Naive thymus-derived CD4-positive, alpha-beta T cell (primary cell): ENCODE measurements at regions not wholly inside any gene's neighbourhood (a gene's known extent, or its start where the extent isn't known, plus 50 kb on each side); places are given as distances from the start of the nearest gene placed in this dataset.

Experiments
- ATAC-seq: fragments of 150-1000 bp; cut with Tn5 transposase; 2 replicates; pipeline ENCODE4 v1.10.0; 2021; ENCODE audit warnings: mild to moderate bottlenecking, moderate library complexity
- CTCF ChIA-PET: fragments of 350-600 bp; sonication (Branson Sonifier 250); formaldehyde crosslinking; loops from one replicate; lab custom pipeline; 2021; ENCODE audit warnings: antibody characterized with exemption; lab: Charles Lee
- POLR2A ChIA-PET: fragments of 350-600 bp; sonication (Branson Sonifier 250); formaldehyde crosslinking; loops from one replicate; lab custom pipeline; 2021; ENCODE audit warnings: antibody characterized with exemption, inconsistent platforms; lab: Charles Lee
- DNase-seq, 9 donors: peaks; one replicate each; pipeline versions ENCODE4 v3.0.0 to v3.0.0-alpha.2; 2020 to 2022; ENCODE audit warnings: mixed read lengths in 1 of 9
- H3K27ac ChIP-seq: one replicate; pipeline ENCODE4 v1.7.0; 2013; ENCODE audit warnings: mild to moderate bottlenecking, low read depth, low read length, moderate library complexity
- H3K27me3 ChIP-seq, 2 donors: one replicate each; pipeline ENCODE4 v1.7.0; 2013; ENCODE audit warnings: low read length in 2 of 2, mild to moderate bottlenecking in 2 of 2, moderate library complexity in 2 of 2; ENCODE audit not compliant: control insufficient read depth in 2 of 2, insufficient read depth in 2 of 2
- H3K36me3 ChIP-seq, 3 experiments: 1 replicate in 2 of 3; 2 replicates in 1 of 3; pipeline ENCODE4 v1.7.0; 2013; ENCODE audit warnings: low read length in 3 of 3, mild to moderate bottlenecking in 3 of 3, moderate library complexity in 1 of 3; ENCODE audit not compliant: insufficient read depth in 3 of 3, control insufficient read depth in 2 of 3
- H3K4me1 ChIP-seq, 2 donors: one replicate each; pipeline ENCODE4 v1.7.0; 2013; ENCODE audit warnings: low read length in 2 of 2, mild to moderate bottlenecking in 2 of 2, moderate library complexity in 1 of 2; ENCODE audit not compliant: control insufficient read depth in 2 of 2, insufficient read depth in 2 of 2
- H3K4me3 ChIP-seq: 2 replicates; pipeline ENCODE4 v1.7.0; 2013; ENCODE audit warnings: mild to moderate bottlenecking, low read length
- H3K9me3 ChIP-seq, 3 experiments: 1 replicate in 2 of 3; 2 replicates in 1 of 3; pipeline ENCODE4 v1.7.0; 2013; ENCODE audit warnings: low read length in 3 of 3; ENCODE audit not compliant: control insufficient read depth in 2 of 3
- H3K27ac Mint-ChIP-seq, 9 donors: one replicate each; pipeline ENCODE4 v1.8.0; 2020 to 2022; ENCODE audit warnings: mixed read lengths in 9 of 9, mild to moderate bottlenecking in 8 of 9, moderate library complexity in 5 of 9, inconsistent platforms in 2 of 9
- H3K27me3 Mint-ChIP-seq, 5 donors: one replicate each; pipeline ENCODE4 v1.8.0; 2021 to 2022; ENCODE audit warnings: mixed read lengths in 5 of 5, mild to moderate bottlenecking in 1 of 5
- H3K36me3 Mint-ChIP-seq, 5 donors: one replicate each; pipeline ENCODE4 v1.8.0; 2020 to 2022; ENCODE audit warnings: mixed read lengths in 5 of 5, mild to moderate bottlenecking in 3 of 5, inconsistent platforms in 1 of 5
- H3K4me1 Mint-ChIP-seq, 7 donors: one replicate each; pipeline ENCODE4 v1.8.0; 2020 to 2022; ENCODE audit warnings: mixed read lengths in 7 of 7, mild to moderate bottlenecking in 3 of 7, inconsistent platforms in 1 of 7
- H3K4me3 Mint-ChIP-seq, 10 donors: one replicate each; pipeline ENCODE4 v1.8.0; 2020 to 2022; ENCODE audit warnings: mild to moderate bottlenecking in 10 of 10, mixed read lengths in 10 of 10, moderate library complexity in 6 of 10, inconsistent platforms in 2 of 10
- H3K9me3 Mint-ChIP-seq, 11 donors: one replicate each; pipeline ENCODE4 v1.8.0; 2020 to 2022; ENCODE audit warnings: mixed read lengths in 11 of 11, mild to moderate bottlenecking in 4 of 11, inconsistent platforms in 1 of 11, moderate library complexity in 1 of 11
- intact Hi-C, 2 donors: fragments of 100-400 bp; cut with micrococcal nuclease; formaldehyde crosslinking; loops; one replicate each; pipeline ENCODE4 v1.15.1; 2023

- ChIA-PET POLR2A (no interaction called here), CTCF (interaction anchor here (1.3 to 2.0 kb wide), 6 partner anchors 313 to 515 kb away, joined by 3 to 8 read pairs (median 4); no protein-coding TSS in a partner anchor)
- no peaks in the 10 kb centered on the region for H3K36me3 ChIP-seq
- H3K4me3 ChIP-seq = no peak overlapping the region
- no peaks in the 10 kb centered on the region for H3K9me3 ChIP-seq
- DNase-seq = no peak
- H3K4me1 ChIP-seq = peaks cover 0 to 4% of the 10 kb centered on the region in 2 donors
- Mint-ChIP-seq H3K4me3 (no peak overlapping the region), H3K9me3 (peaks cover 0 to 3% (median 0%) of the 10 kb centered on the region in 11 donors), H3K27ac (no peak overlapping the region), H3K27me3 (peaks cover 8 to 20% (median 16%) of the 10 kb centered on the region in 5 donors), H3K4me1 (peaks cover 0 to 5% (median 0%) of the 10 kb centered on the region in 7 donors), H3K36me3 (peaks cover 0 to 4% (median 0%) of the 10 kb centered on the region in 5 donors)
- no peaks in the 10 kb centered on the region for H3K27me3 ChIP-seq
- no peak for ATAC-seq
- intact Hi-C loops = loop anchor here (1.0 to 2.0 kb wide), 5 partner anchors 85 to 515 kb away; no protein-coding TSS in a partner anchor
- no peak overlapping the region for H3K27ac ChIP-seq
These were observed 236.4 kb downstream of the NFATC2 start for GRCh38 chr20:51306081-51306480.

- Mint-ChIP-seq H3K36me3 (peaks cover 0 to 4% (median 0%) of the 10 kb centered on the region in 5 donors), H3K27me3 (peaks cover 8 to 18% (median 14%) of the 10 kb centered on the region in 5 donors), H3K4me1 (peaks cover 0 to 5% (median 0%) of the 10 kb centered on the region in 7 donors), H3K27ac (no peak overlapping the region), H3K9me3 (peaks cover 0 to 3% (median 0%) of the 10 kb centered on the region in 11 donors), H3K4me3 (no peak overlapping the region)
- H3K27me3 ChIP-seq = no peaks in the 10 kb centered on the region
- no peak overlapping the region for H3K4me3 ChIP-seq
- no peak overlapping the region for H3K27ac ChIP-seq
- ATAC-seq (no peak), DNase-seq (no peak)
- H3K9me3 ChIP-seq = no peaks in the 10 kb centered on the region
- ChIA-PET POLR2A (no interaction called here), CTCF (interaction anchor here (1.3 to 2.0 kb wide), 5 partner anchors 20 to 515 kb away, joined by 3 to 8 read pairs (median 4); no protein-coding TSS in a partner anchor)
- no peaks in the 10 kb centered on the region for H3K36me3 ChIP-seq
- peaks cover 0 to 4% of the 10 kb centered on the region in 2 donors for H3K4me1 ChIP-seq
- intact Hi-C loops = loop anchor here (1.0 to 2.0 kb wide), 5 partner anchors 85 to 515 kb away; no protein-coding TSS in a partner anchor
These were observed 237.0 kb downstream of the NFATC2 start for GRCh38 chr20:51305316-51306052.

GRCh38 chr20:51303731-51304670 is 238.5 kb downstream of the NFATC2 start:
- peaks cover 0 to 4% (median 0%) of the 10 kb centered on the region in 5 donors for H3K36me3 Mint-ChIP-seq
- DNase-seq = no peak
- H3K4me1 Mint-ChIP-seq = peaks cover 0 to 5% (median 0%) of the 10 kb centered on the region in 7 donors
- Histone ChIP-seq H3K27ac (no peak overlapping the region), H3K9me3 (no peaks in the 10 kb centered on the region), H3K4me1 (peaks cover 0 to 4% of the 10 kb centered on the region in 2 donors), H3K36me3 (no peaks in the 10 kb centered on the region), H3K4me3 (no peak overlapping the region), H3K27me3 (no peaks in the 10 kb centered on the region)
- H3K27ac Mint-ChIP-seq = peak overlapping the region in 1 of 9 donors; percentile 36
- no peak for ATAC-seq
- CTCF ChIA-PET = interaction anchor here (0.6 to 1.8 kb wide), 3 partner anchors 22 to 317 kb away, joined by 3 to 7 read pairs (median 3); no protein-coding TSS in a partner anchor
- H3K4me3 Mint-ChIP-seq = no peak overlapping the region
- intact Hi-C loops = no loop called here
- H3K27me3 Mint-ChIP-seq = peaks cover 3 to 12% (median 10%) of the 10 kb centered on the region in 5 donors
- peaks cover 0 to 3% (median 0%) of the 10 kb centered on the region in 11 donors for H3K9me3 Mint-ChIP-seq
- POLR2A ChIA-PET = interaction anchor here (0.6 kb wide), 1 partner anchor 407 kb away, joined by 3 read pairs; no protein-coding TSS in a partner anchor

- H3K9me3 ChIP-seq = no peaks in the 10 kb centered on the region
These were observed 241.5 kb downstream of the NFATC2 start for GRCh38 chr20:51301026-51301425.

GRCh38 chr20:51300104-51300503 is 242.4 kb downstream of the NFATC2 start:
- Mint-ChIP-seq H3K4me3 (no peak overlapping the region), H3K27ac (no peak overlapping the region), H3K9me3 (peaks cover 0 to 3% (median 0%) of the 10 kb centered on the region in 11 donors), H3K27me3 (peaks cover 2 to 18% (median 5%) of the 10 kb centered on the region in 5 donors), H3K4me1 (no peaks in the 10 kb centered on the region), H3K36me3 (peaks cover 0 to 4% (median 0%) of the 10 kb centered on the region in 5 donors)
- ChIA-PET CTCF (interaction anchor here (1.2 kb wide), 1 partner anchor 16 kb away, joined by 5 read pairs; no protein-coding TSS in a partner anchor), POLR2A (no interaction called here)
- H3K27ac ChIP-seq = no peak overlapping the region
- intact Hi-C loops = no loop called here
- no peaks in the 10 kb centered on the region for H3K27me3 ChIP-seq
- H3K9me3 ChIP-seq = no peaks in the 10 kb centered on the region
- ATAC-seq (no peak), DNase-seq (no peak)
- no peaks in the 10 kb centered on the region for H3K4me1 ChIP-seq
- no peaks in the 10 kb centered on the region for H3K36me3 ChIP-seq
- H3K4me3 ChIP-seq = no peak overlapping the region

More at GRCh38 chr20:51301026-51301425, 241.5 kb downstream of the NFATC2 start:
- ChIA-PET CTCF (interaction anchor here (0.7 to 1.2 kb wide), 2 partner anchors 15 to 307 kb away, joined by 3 to 5 read pairs; no protein-coding TSS in a partner anchor), POLR2A (no interaction called here)
- Histone ChIP-seq H3K4me1 (no peaks in the 10 kb centered on the region), H3K27me3 (no peaks in the 10 kb centered on the region), H3K27ac (no peak overlapping the region), H3K36me3 (no peaks in the 10 kb centered on the region), H3K4me3 (no peak overlapping the region)
- no peaks in the 10 kb centered on the region for H3K4me1 Mint-ChIP-seq
- H3K27ac Mint-ChIP-seq = no peak overlapping the region
- H3K9me3 Mint-ChIP-seq = peaks cover 0 to 3% (median 0%) of the 10 kb centered on the region in 11 donors
- H3K27me3 Mint-ChIP-seq = peaks cover 5 to 14% (median 7%) of the 10 kb centered on the region in 5 donors
- H3K36me3 Mint-ChIP-seq = peaks cover 0 to 4% (median 0%) of the 10 kb centered on the region in 5 donors
- ATAC-seq = no peak
- H3K4me3 Mint-ChIP-seq = no peak overlapping the region
- no peak for DNase-seq
- intact Hi-C loops = no loop called here

GRCh38 chr20:51299413-51299812 is 243.1 kb downstream of the NFATC2 start:
- POLR2A ChIA-PET = no interaction called here

More at GRCh38 chr20:51299413-51299812, 243.1 kb downstream of the NFATC2 start:
- H3K9me3 ChIP-seq = no peaks in the 10 kb centered on the region
- no peaks in the 10 kb centered on the region for H3K4me1 ChIP-seq
- DNase-seq (no peak), ATAC-seq (no peak)
- peaks cover 0 to 4% (median 0%) of the 10 kb centered on the region in 5 donors for H3K36me3 Mint-ChIP-seq
- no peaks in the 10 kb centered on the region for H3K27me3 ChIP-seq
- no peaks in the 10 kb centered on the region for H3K4me1 Mint-ChIP-seq
- intact Hi-C loops = no loop called here
- peaks cover 0 to 3% (median 0%) of the 10 kb centered on the region in 11 donors for H3K9me3 Mint-ChIP-seq
- H3K4me3 ChIP-seq = no peak overlapping the region
- H3K27ac Mint-ChIP-seq = no peak overlapping the region
- no peaks in the 10 kb centered on the region for H3K36me3 ChIP-seq
- H3K4me3 Mint-ChIP-seq = no peak overlapping the region
- H3K27me3 Mint-ChIP-seq = peaks cover 2 to 24% (median 8%) of the 10 kb centered on the region in 5 donors
- CTCF ChIA-PET = no interaction called here
- no peak overlapping the region for H3K27ac ChIP-seq
